GM18511 (cell line): ENCODE measurements at regions not wholly inside any gene's neighbourhood (a gene's known extent, or its start where the extent isn't known, plus 50 kb on each side); places are given as distances from the start of the nearest gene placed in this dataset.
"Not testable (repeated sequence)": the region's sequence is repeated elsewhere in the genome, so short reads cannot be mapped to it uniquely, and the experiment has no call there.

Experiments used
- ATAC-seq: cut with Tn5 transposase; IDR thresholded peaks from one replicate; pipeline ENCODE4 v1.9.1; 2021; ENCODE audit warnings: mild to moderate bottlenecking, moderate library complexity; ENCODE audit not compliant: unreplicated experiment

DNA sequence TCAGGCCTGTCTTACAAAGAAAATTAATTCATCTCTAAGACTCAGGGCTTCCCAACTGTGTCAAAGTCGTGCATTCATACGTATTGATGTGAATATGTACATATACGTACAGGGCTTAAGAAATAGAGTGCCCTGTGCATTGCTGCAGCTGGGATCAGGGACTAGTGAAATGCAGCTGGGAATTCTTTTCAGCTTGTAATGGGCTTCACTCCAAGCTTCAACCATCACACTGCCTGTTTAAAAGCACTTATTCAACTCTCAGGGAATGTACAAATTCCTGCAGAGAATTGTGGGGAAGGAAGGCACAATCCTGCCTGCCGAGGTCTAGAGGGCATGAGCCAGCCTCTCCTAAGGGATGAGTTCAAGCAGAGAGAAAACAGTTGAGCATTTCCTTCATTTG, 59.6 kb upstream of the MAN2A1 start:
- no peak for ATAC-seq

DNA sequence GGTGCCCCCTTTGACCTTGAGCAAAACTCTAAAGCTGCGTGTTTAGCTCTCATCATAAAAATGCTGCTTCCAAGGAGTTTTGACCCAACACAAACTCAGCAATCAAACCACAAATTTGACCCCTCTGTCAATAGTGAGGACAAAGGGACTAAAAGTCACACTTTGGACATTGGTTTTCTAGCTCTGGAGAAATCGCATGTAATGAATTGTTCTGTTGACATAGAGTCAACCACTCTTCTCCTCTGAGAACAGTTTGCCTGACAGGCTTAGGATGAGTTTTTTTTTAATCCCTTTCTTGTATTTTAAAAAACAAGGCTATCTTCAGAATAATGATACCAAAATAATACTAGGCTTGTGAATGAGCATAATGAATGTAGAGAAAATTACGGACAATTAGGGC, 61.1 kb upstream of the MAN2A1 start:
- ATAC-seq, result no peak

DNA sequence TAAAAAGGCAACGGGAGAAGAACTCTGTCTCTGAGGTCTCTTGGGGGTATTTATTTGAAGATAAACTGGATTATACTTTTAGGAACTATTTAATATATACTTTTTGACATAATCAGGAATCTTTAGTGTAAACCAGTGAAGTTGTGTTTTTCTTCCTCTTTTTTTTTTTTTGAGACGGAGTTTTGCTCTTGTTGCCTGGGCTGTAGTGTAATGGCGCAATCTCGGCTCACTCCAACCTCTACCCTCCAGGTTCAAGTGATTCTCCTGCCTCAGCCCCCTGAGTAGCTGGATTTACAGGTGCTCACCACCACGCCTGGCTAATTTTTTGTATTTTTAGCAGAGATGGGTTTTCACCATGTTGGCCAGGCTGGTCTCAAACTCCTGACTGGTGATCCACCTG, 68.5 kb upstream of the MAN2A1 start:
- ATAC-seq, result not testable (repeated sequence)

DNA sequence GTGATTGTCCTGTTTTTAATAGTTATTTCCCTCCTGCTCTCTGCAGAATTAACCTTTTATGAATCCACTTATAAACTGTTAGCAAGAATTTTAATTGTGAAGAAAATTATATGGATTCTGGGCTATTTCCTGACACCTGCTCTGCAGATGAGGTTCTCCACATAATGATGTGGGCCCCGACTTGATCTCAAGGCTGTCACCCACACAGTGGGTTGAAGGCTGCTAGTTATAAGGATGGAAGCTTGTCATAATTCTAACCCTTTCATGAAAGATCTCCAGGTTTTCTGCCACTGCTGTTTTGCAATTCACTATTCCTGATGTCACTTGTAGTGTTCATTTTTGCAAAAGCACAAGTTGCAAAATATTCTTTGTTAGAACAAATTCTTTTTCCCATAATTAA, 69.1 kb upstream of the MAN2A1 start:
- no peak for ATAC-seq

DNA sequence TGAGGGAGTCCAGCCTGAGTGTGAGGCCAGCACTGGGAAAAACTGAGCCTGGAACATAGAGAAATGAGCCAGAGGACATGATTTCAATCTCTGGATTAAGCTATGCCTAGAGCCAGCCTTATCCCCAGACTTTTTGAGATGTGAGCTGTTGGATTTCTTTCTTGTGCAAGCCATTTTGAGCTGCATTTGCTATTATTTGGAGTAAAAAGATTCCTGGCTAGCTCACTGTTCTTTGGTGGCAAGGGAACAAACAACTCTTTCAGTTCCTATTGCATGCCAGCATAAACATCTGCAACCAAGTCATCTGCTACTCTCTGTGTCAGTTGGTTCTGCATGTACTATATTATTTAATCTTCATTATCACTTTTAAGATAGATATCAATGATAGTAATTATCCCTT, 70.1 kb upstream of the MAN2A1 start:
- ATAC-seq, result no peak

DNA sequence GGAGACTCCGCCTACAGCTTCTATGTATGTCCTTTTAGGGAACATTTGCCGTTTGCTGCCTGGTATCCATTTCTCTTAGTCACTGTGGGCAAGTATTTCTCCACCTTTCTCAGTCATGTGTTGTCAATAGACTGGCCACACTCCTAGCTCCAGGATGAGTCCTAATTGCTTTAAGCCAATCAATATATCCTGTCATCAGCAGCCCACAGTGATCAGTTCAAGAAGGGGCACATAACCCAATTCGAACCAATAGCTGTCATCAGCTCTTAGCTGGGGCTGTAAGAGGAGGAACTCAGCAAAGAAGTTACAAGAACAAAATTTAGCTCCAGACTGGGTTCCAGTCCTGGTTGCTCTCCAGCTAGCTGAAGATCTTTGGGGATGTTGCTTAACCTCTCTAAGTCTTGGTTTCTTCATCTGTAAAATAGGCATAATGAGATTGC, 70.7 kb upstream of the MAN2A1 start:
- ATAC-seq, result no peak

DNA sequence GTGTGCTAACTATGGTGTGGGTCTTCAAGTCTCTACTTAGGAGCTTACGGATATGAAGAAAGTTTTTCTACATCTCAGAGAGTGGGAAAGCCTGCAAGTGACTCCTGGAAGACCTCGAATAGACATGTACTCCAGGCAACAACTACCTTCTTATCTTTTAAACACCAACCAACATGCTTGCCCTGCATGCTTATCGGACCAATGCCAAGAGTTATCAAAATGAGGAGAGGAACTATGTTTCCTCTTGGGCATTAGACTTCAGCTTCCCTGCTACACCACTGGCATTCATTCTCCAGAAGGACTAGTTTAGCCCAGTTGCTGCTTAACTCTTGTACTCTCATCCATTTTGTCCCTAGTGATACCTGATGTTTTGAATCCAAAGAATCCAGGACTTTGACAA, 74.7 kb upstream of the MAN2A1 start:
- ATAC-seq, result no peak

DNA sequence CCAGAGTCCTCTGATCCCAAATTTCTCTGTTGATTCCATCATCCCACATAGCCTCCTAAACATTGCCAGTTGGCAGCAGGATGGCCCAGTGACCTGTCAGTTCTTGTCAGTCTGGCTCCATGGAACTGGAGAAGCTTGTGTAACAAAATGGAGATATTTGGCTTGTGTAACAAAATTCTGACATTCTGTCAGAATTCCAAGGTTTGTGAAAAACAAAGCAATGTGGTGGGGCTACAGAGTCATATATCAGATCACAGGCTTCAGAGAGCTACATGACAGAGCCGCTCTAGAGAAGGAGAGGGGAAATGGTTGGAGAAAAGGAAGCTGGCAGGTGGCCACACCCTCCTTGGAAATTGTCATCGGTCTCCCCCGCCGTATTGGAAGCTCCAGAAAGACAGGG, 75.4 kb upstream of the MAN2A1 start:
- ATAC-seq, result no peak

DNA sequence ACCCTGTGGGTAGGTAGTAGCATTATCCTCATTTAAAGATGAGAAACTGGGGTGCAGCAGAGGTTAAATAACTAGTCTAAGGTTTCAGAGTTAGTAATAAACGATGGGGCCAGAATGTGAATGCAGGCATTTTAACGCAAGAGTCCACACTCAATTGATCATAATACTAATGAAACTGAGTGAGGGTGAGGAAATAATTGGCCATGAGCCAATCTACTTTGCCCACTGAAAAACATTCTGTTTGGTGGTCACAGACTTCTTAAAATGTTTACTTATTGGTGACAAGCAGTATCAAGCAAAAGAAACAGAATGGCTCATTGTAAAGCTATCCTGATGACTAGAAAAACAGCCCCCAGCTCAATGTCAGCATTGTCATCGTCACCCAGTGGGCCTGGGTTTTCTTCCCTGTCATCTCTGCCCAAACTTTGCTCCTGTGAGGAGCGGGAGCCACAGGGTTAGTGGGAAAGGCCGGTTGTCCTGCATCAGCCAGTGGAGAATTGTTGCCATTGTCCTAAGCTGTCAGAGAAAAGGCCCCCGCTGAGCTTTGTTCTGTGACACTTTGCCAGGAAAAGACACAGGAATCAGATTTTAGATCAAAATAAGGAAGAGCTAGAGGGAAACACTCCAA, 77.3 kb upstream of the MAN2A1 start:
- ATAC-seq, result no peak

DNA sequence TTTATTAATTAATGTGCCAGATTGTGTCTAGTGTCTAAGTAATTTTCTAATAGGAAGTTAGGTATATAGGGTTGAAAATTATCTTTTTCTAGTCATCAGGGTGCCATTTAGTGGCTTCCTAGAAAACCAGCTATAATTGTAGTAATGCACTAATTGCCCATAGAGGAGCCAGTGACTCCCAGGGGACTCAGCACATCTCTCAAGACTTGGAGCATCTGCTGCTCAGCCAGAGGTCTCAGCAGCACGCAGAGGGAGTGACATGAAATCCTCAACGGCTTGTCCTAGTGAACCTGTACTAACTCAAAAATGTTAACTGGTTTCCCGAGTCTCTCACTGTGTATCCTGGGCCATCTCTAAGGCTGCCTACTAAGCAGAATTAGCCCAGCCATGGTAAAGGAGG, 78.2 kb upstream of the MAN2A1 start:
- ATAC-seq, result no peak

DNA sequence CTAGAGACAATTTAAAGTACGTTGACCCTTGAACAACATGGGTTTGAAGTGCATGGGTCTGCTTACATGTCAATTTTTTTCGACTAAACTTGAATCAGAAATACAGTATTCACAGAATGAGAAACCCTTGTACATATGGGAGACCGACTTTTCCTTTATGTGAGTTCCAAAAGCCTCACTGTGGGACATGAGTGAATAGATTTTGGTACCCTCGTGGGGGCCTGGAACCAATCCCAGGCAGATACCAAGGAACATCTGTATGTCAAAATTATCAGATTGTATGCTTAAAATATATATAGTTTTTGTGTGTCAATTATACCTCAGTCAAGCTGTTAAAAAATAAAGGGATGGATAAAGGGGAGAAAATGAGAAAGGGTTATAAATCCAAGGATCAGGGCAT, 78.7 kb upstream of the MAN2A1 start:
- ATAC-seq, result no peak

DNA sequence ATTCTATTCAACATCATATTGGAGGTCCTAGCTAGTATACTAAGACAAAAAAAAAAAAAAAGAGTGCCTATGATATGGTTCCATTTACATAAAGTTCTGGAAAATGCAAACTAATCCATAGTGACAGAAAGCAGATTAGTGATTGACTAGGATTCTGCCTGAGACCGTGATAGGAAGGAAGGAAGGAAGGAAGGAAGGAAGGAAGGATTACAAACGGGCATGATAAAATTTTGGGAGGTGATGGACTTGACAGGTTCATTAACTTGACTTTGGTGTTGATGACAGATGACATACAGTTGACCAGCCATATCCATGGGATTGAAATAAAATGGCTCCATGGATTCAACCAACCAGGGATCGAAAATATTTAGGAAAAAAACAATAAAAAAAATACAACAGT, 79.1 kb upstream of the MAN2A1 start:
- no peak for ATAC-seq

DNA sequence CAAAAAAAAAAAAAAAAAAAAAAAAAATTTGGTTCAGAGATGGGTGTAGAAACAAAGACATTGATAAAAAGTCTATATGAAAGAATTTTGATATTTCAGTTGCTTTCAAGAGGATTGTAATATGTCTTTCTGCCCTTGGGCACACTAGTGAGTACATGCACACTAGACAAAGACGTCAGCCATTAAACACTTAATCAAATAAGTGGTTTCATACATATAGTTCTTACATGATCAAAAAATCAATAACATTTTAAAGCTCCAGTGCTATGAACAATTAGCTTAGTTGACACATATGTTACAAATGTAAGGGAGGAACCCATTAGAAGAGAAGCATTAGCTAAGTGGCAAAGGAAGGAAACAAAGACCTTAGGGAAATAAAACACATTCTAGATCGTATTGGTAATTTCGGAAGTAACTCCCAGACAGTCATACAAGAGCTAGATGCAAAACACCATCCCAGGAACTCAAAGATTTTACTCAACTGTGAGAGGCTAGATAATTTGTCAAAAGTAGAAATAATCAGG, 84.5 kb upstream of the MAN2A1 start:
- ATAC-seq, result no peak

DNA sequence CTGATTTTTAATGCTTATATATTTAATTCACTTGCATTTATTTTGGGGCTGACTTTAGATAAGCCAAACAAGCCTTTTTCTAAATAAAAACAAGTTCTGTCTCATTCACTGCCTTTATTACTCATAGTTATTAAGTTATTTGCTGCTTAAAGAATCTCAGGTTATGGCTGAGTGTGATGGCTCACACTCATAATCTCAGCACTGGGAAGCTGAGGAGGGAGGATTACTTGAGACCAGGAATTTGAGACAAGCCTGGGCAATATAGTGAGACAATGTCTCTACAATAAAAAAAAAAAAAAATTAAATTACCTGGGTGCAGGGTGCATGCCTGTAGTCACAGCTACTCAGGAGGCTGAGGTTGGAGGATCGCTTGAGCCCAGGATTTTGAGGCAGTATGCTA, 85.0 kb upstream of the MAN2A1 start:
- ATAC-seq, result no peak

DNA sequence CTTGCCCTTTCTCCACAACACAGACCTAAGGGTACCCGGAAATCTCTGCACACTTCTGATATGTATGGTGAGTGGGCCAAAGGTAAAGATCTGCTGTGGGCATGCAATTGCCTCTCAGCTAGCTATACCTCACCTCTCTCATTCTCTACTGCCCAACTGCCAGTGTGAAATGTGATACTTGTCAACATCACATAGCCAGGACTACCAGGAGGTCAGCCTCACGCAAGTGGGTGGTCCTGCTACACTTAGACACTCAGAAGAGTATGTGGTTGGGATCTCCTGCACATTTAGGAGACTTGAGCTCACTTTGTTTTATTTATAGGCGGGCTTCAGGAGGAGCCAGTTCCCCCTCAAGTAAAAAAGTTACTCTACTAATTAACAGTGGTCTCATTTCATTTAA, 88.0 kb upstream of the MAN2A1 start:
- no peak for ATAC-seq

DNA sequence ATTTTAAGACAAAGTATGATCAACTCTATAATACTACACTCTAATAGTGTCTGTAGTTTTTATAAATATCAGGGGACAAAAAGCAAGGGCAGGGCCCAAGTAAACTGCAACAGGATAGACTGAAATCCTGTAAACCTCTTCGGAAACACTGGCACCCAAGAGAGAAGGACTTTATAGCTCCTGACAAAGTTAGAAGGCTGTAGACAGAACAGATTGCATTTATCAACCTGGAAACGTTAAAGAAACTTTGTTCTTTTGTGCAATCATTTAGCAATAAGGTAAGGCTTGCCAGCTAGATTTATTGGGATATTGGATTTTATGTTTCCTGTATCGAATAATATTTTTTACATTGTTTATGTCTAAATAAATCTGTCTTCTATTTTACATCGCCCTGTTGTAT, 91.8 kb upstream of the MAN2A1 start:
- ATAC-seq, result no peak

DNA sequence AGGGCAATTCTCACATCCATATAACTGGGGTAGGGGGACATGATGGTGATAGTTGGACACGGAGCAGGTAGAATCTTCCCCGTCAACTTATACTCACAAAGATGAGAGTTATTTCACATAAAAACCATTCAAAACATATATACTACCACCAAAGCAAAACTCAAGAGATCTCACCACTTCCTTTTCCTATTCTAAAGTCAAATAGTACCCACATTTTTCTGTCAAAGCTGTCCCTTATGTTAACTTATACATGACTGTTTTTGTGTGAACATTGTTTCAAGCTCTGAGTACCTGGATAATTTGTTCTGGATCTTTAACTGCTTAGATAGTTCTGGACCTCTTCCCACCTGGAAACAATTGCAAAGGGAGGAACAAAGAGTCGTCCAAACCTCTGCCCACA, 95.5 kb upstream of the MAN2A1 start:
- no peak for ATAC-seq

DNA sequence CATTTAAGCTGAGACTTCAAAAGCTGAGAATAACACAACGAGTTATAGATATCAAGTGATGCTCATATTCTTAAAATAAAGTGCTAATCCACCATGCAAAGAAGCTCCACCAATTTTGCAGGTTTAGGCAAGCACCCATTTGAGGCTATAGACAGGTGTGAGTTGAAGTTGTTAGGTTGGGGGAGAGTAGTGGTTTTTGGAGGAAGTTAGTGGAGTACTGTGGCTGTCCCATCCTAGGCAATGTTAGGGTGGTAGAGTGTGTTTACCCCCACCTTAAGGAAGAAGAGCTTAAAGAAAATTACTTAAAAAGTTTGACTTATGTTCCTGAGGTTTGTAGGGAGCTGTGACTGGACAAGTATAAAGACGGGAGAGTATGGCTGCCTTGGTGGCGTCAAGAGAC, 98.9 kb upstream of the MAN2A1 start:
- no peak for ATAC-seq

DNA sequence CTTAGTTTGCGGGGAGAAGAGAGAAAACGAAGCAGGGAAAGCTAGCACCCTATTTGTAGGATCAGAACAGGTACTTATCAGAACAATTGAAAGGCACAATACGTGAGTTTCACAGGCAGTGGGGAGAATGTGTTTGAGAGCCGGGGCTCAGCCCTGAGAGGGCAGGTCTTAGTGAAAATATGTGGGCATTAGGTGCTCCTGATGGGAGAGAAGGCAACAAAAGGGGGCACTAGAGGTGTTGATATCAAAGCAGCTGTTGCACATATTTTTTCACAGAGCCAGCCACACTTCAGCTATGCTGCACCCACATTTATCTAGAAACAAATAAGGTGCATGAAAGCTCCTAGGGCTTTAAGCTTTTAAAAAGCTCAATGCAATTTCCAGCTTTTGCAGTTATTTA, 99.7 kb upstream of the MAN2A1 start:
- no peak for ATAC-seq

DNA sequence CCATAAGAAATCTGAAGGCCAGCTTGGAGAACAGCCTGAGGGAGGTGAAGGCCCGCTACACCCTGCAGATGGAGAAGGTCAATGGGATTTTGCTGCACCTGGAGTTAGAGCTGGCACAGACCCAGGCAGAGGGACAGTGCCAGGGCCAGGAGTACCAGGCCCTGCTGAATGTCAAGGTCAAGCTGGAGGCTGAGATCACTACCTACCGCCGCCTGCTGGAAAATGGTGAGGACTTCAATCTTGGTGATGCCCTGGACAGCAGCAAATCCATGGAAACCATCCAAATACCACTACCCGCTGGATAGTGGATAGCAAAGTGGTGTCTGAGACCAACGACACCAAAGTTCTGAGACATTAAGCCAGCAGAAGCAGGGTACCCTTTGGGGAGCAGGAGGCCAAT, 100.5 kb upstream of the MAN2A1 start:
- no peak for ATAC-seq

DNA sequence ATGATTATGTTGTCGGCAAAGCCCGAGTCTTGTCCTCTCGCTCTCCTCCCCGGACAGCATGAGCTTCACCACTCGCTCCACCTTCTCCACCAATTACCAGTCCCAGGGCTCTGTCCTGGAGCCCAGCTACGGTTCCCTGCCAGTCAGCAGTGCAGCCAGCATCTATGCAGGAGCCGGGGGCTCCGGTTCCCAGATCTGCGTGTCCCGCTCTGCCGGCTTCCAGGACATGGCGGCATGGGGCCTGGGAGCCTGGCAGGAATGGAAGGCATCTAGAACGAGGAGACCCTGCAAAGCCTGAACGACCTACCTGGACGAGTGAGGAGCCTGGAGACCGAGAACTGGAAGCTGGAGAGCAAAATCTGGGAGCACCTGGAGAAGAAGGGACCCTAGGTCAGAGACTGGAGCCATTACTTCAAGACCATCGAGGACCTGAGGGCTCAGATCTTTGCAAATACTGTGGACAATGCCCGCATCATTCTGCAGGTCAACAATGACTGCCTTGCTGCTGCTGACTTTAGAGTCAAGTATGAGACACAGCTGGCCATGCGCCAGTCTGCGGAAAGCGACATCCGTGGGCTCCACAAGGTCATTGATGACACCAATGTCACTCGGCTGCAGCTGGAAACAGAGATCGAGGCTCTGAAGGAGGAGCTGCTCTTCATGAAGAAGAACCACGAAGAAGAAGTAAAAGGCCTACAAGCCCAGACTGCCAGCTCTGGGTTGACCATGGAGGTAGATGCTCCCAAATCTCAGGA, 101.3 kb upstream of the MAN2A1 start:
- ATAC-seq, result no peak

DNA sequence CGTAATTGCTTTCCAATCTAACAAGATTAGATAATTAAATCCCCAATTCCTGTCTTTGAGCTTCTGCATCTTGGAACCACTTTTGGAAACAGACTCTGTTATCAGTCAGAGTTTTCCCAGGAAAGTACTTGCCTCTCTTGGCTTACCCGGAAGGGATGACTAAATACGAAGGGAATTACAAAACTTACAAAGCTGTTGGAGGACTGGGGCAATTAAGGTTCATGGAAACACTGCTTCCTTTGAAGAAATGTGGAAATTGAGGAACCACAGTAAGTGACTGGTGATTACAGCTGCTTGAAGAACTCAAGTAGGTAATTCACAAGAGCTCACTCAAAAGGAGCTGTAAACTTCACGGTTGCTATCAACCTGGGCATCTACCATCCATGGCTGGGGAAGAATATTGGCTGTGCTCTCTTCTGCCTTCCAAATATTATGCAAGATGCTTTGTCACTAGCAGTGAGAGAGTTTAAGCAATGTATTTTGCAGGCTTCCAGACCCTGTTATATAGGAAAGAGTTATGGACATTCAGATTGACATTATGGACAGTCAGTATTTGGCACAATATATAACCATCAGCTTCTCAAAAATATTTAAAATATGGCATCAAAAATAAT, 104.6 kb upstream of the MAN2A1 start:
- no peak for ATAC-seq
